ENCODE measurements at regions not wholly inside any gene's neighbourhood (a gene's known extent, or its start where the extent isn't known, plus 50 kb on each side); places are given as distances from the start of the nearest gene placed in this dataset.

DNA sequence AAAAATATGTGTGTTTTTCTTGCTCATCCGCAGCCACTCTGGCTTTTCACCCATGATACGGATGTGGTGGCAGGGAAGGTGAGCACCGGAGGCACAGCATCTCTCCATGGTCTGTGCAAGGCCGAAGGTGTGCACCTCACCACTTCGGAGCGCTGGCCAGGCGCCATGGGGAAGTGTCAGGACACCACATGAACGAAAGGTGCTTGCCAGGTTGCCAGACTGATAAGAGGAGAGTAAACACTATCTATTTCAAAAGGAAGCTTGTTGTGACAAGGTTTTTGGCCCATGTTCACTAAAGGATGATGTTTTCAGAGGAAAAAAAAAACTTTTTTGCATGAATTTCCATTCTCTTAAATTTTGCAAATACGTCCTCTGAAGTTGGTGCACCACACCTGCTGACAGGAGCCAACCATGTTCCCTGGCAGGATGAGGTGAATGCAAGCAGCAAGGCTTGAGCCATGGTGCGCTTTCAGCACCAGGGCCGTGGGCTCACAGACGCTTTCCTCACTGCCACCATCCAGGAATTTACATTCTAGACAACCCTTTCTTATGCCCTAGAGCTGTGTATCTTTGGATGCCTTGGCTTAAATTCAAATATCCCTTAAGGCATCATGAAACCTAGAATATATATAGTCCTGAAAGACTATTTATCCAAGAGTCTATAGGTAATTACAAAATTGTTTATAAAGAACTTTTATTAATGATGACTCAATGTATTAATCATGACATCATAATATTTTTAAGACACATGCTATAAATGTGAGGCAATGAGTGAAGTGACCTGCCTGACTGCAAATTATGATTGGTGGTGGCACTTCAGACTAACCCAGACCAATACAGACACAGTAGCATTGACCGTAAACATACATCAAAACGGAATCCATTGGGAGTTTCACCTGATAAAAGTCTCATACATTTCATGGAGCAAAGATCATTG, 234.5 kb downstream of the TFAP2A start:
- TF ChIP-seq, protein P1, sequence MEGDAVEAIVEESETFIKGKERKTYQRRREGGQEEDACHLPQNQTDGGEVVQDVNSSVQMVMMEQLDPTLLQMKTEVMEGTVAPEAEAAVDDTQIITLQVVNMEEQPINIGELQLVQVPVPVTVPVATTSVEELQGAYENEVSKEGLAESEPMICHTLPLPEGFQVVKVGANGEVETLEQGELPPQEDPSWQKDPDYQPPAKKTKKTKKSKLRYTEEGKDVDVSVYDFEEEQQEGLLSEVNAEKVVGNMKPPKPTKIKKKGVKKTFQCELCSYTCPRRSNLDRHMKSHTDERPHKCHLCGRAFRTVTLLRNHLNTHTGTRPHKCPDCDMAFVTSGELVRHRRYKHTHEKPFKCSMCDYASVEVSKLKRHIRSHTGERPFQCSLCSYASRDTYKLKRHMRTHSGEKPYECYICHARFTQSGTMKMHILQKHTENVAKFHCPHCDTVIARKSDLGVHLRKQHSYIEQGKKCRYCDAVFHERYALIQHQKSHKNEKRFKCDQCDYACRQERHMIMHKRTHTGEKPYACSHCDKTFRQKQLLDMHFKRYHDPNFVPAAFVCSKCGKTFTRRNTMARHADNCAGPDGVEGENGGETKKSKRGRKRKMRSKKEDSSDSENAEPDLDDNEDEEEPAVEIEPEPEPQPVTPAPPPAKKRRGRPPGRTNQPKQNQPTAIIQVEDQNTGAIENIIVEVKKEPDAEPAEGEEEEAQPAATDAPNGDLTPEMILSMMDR (conservative IDR thresholded peaks at IDR 0.05; ENCODE audit: low read depth, low read length) = no peak
- no peak for TF ChIP-seq MAZ (IDR thresholded peaks at IDR 0.05; ENCODE audit: borderline replicate concordance, low read depth, low read length)
- no peak for TF ChIP-seq POLR2A (IDR thresholded peaks at IDR 0.05; ENCODE audit: low read depth, low read length)
- no peak for TF ChIP-seq CEBPB (IDR thresholded peaks at IDR 0.05; ENCODE audit: low read depth, low read length)
- TF ChIP-seq MXI1 (IDR thresholded peaks at IDR 0.05; ENCODE audit: borderline replicate concordance, low read depth, low read length) = no peak
- TF ChIP-seq, protein P2, sequence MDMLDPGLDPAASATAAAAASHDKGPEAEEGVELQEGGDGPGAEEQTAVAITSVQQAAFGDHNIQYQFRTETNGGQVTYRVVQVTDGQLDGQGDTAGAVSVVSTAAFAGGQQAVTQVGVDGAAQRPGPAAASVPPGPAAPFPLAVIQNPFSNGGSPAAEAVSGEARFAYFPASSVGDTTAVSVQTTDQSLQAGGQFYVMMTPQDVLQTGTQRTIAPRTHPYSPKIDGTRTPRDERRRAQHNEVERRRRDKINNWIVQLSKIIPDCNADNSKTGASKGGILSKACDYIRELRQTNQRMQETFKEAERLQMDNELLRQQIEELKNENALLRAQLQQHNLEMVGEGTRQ (IDR thresholded peaks at IDR 0.05; ENCODE audit: low read depth, low read length) = no peak
